ENCODE measurements at regions not wholly inside any gene's neighbourhood (a gene's known extent, or its start where the extent isn't known, plus 50 kb on each side); places are given as distances from the start of the nearest gene placed in this dataset.

DNA sequence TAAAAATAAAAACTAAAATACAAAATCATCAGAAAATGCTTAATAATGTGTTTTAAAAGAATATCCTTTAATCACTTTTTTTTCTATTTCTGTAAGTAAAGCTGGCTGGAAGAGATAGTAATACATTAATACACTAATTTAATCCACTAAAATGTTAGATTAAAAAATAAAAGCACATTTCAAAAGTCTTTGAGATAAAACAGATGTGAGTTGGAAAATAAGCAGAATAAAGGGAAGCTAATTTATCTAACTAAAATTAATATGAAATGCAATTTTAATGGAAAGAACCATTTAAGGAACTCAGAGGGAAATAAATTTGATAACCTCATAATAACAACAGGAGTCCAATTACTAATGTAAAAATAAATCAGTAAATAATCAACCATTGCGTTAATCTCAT is 774.8 kb upstream of the MBL2 start:
- Histone ChIP-seq H3K4me1 (ENCODE audit: insufficient read depth, low read length) (no peaks in the 10 kb centered on the region), H4K20me1 (ENCODE audit: insufficient read depth, low read length) (no peaks in the 10 kb centered on the region)
- TF ChIP-seq CTCF (IDR thresholded peaks at IDR 0.05; ENCODE audit: extremely low read depth, low read depth, low read length): no peak

DNA sequence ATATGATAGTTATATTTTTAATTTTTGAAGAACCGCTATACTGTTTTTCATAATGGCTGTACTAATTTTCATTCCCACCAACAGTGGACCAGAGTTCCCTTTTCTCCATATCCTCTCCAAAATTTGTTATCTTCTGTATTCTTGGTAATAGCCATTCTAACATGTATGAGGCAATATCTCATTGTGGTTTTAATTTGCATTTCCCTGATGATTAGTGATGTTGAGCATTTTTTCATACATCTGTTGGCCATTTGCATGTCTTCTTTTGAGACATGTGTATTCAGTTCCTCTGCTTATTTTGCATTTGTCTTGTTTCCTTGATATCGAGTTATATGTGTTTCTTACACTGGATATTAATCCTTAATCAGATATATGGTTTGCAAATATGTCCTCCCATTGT is 770.8 kb upstream of the MBL2 start:
- Histone ChIP-seq H3K27ac (ENCODE audit: low read depth, low read length) (no peak overlapping the region), H3K4me1 (ENCODE audit: insufficient read depth, low read length) (no peaks in the 10 kb centered on the region), H3K36me3 (ENCODE audit: insufficient read depth, low read length) (no peaks in the 10 kb centered on the region), H3K9me3 (ENCODE audit: low read depth, low read length) (peaks cover 2% of the 10 kb centered on the region), H2AFZ (ENCODE audit: low read length) (no peak overlapping the region), H3K4me3 (ENCODE audit: insufficient read depth, low read length) (no peak overlapping the region), H3K27me3 (ENCODE audit: insufficient read depth, low read length) (no peaks in the 10 kb centered on the region), H4K20me1 (ENCODE audit: insufficient read depth, low read length) (no peaks in the 10 kb centered on the region), H3K79me2 (ENCODE audit: insufficient read depth, low read length) (no peaks in the 10 kb centered on the region), H3K4me2 (ENCODE audit: insufficient read depth, low read length) (no peak overlapping the region)
- no peak for TF ChIP-seq CTCF (IDR thresholded peaks at IDR 0.05; ENCODE audit: extremely low read depth, low read depth, low read length)
- DNase-seq (ENCODE audit: insufficient read length, low spot score, missing footprints): no peak

More for the DNA sequence above, 774.8 kb upstream of the MBL2 start:
- DNase-seq (ENCODE audit: insufficient read length, low spot score, missing footprints): no peak
- Histone ChIP-seq H3K27ac (ENCODE audit: low read depth, low read length) (no peak overlapping the region), H3K4me2 (ENCODE audit: insufficient read depth, low read length) (no peak overlapping the region), H2AFZ (ENCODE audit: low read length) (no peak overlapping the region), H3K27me3 (ENCODE audit: insufficient read depth, low read length) (no peaks in the 10 kb centered on the region), H3K79me2 (ENCODE audit: insufficient read depth, low read length) (no peaks in the 10 kb centered on the region), H3K36me3 (ENCODE audit: insufficient read depth, low read length) (no peaks in the 10 kb centered on the region), H3K9me3 (ENCODE audit: low read depth, low read length) (peaks cover 2% of the 10 kb centered on the region), H3K4me3 (ENCODE audit: insufficient read depth, low read length) (no peak overlapping the region)

GRCh38 chr10:53537508-53537907 is 764.9 kb upstream of the MBL2 start:
- Histone ChIP-seq H2AFZ (ENCODE audit: low read length) (no peak overlapping the region), H3K4me2 (ENCODE audit: insufficient read depth, low read length) (no peak overlapping the region), H3K27me3 (ENCODE audit: insufficient read depth, low read length) (no peaks in the 10 kb centered on the region), H3K4me3 (ENCODE audit: insufficient read depth, low read length) (no peak overlapping the region), H3K4me1 (ENCODE audit: insufficient read depth, low read length) (no peaks in the 10 kb centered on the region), H3K36me3 (ENCODE audit: insufficient read depth, low read length) (no peaks in the 10 kb centered on the region), H3K27ac (ENCODE audit: low read depth, low read length) (no peak overlapping the region), H4K20me1 (ENCODE audit: insufficient read depth, low read length) (no peaks in the 10 kb centered on the region), H3K79me2 (ENCODE audit: insufficient read depth, low read length) (no peaks in the 10 kb centered on the region), H3K9me3 (ENCODE audit: low read depth, low read length) (no peaks in the 10 kb centered on the region)
- no peak for TF ChIP-seq CTCF (IDR thresholded peaks at IDR 0.05; ENCODE audit: extremely low read depth, low read depth, low read length)
- no peak for DNase-seq (ENCODE audit: insufficient read length, low spot score, missing footprints)

GRCh38 chr10:53536322-53536721 is 763.7 kb upstream of the MBL2 start:
- Histone ChIP-seq H3K27me3 (ENCODE audit: insufficient read depth, low read length) (no peaks in the 10 kb centered on the region), H3K4me2 (ENCODE audit: insufficient read depth, low read length) (no peak overlapping the region), H3K9me3 (ENCODE audit: low read depth, low read length) (no peaks in the 10 kb centered on the region), H3K79me2 (ENCODE audit: insufficient read depth, low read length) (no peaks in the 10 kb centered on the region), H2AFZ (ENCODE audit: low read length) (no peak overlapping the region), H3K27ac (ENCODE audit: low read depth, low read length) (no peak overlapping the region), H3K4me3 (ENCODE audit: insufficient read depth, low read length) (no peak overlapping the region), H3K36me3 (ENCODE audit: insufficient read depth, low read length) (no peaks in the 10 kb centered on the region), H3K4me1 (ENCODE audit: insufficient read depth, low read length) (no peaks in the 10 kb centered on the region), H4K20me1 (ENCODE audit: insufficient read depth, low read length) (no peaks in the 10 kb centered on the region)
- TF ChIP-seq CTCF (IDR thresholded peaks at IDR 0.05; ENCODE audit: extremely low read depth, low read depth, low read length): no peak
- no peak for DNase-seq (ENCODE audit: insufficient read length, low spot score, missing footprints)

All from osteoblast (primary cell).